H1 (cell line): ENCODE measurements at regions not wholly inside any gene's neighbourhood (a gene's known extent, or its start where the extent isn't known, plus 50 kb on each side); places are given as distances from the start of the nearest gene placed in this dataset.

Experiments used
- CTCF ChIA-PET: fragments of 300-600 bp; sonication (Branson Sonifier 250); formaldehyde crosslinking; loops from one replicate; lab custom pipeline; 2021; ENCODE audit not compliant: partially characterized antibody; lab: Charles Lee
- POLR2A ChIA-PET: fragments of 300-600 bp; sonication (Branson Sonifier 250); formaldehyde crosslinking; loops from one replicate; lab custom pipeline; 2021; ENCODE audit warnings: inconsistent platforms; ENCODE audit not compliant: partially characterized antibody; lab: Charles Lee
- DNase-seq, 2 experiments: peaks; one replicate each; pipeline versions ENCODE4 v3.0.0 to v3.0.0-alpha.2; 2010 to 2022; ENCODE audit warnings: low spot score in 2 of 2, low read depth in 1 of 2, mixed read lengths in 1 of 2
- FAIRE-seq: peaks from 2 replicates; lab custom pipeline; 2011; peaks lifted over from hg19 to GRCh38; lab: Jason Lieb, UNC
- H2AFZ ChIP-seq: 2 replicates; pipeline ENCODE4 v1.8.1; 2012; ENCODE audit warnings: low read length, inconsistent platforms
- H2AK5ac ChIP-seq: 2 replicates; pipeline ENCODE4 v1.6.1; 2013; ENCODE audit warnings: low read depth, low read length
- H2BK120ac ChIP-seq: replicated peaks from 2 replicates; pipeline ENCODE3; 2013; ENCODE audit warnings: low read depth, low read length, inconsistent platforms
- H2BK12ac ChIP-seq: 2 replicates; pipeline ENCODE4 v1.6.1; 2013; ENCODE audit warnings: low read depth, low read length
- H2BK15ac ChIP-seq: 2 replicates; pipeline ENCODE4 v1.6.1; 2013; ENCODE audit warnings: low read length
- H2BK20ac ChIP-seq: 2 replicates; pipeline ENCODE4 v1.6.1; 2013; ENCODE audit warnings: low read length
- H2BK5ac ChIP-seq: 2 replicates; pipeline ENCODE4 v1.6.1; 2013; ENCODE audit warnings: low read depth, low read length
- H3K14ac ChIP-seq: 2 replicates; pipeline ENCODE4 v1.6.1; 2013; ENCODE audit warnings: inconsistent platforms; ENCODE audit not compliant: insufficient read length
- H3K18ac ChIP-seq: 2 replicates; pipeline ENCODE4 v1.6.1; 2013; ENCODE audit warnings: low read length; ENCODE audit errors: extremely low read depth
- H3K23ac ChIP-seq: 2 replicates; pipeline ENCODE4 v1.6.1; 2013; ENCODE audit warnings: inconsistent platforms; ENCODE audit not compliant: insufficient read length
- H3K23me2 ChIP-seq: 2 replicates; pipeline ENCODE4 v1.6.1; 2013; ENCODE audit warnings: low read depth, low read length
- H3K27ac ChIP-seq: 2 replicates; pipeline ENCODE4 v1.6.1; 2011; ENCODE audit warnings: low read depth, low read length, inconsistent platforms
- H3K27me3 ChIP-seq, 4 experiments: replicated peaks in 1 of 4; 1 replicate in 1 of 4; 2 replicates in 3 of 4; pipeline versions ENCODE4 v1.6.1 to v1.8.1; 2011 to 2013; ENCODE audit warnings: low read length in 3 of 4, mild to moderate bottlenecking in 3 of 4, inconsistent platforms in 2 of 4, mixed read lengths in 2 of 4, moderate library complexity in 1 of 4; ENCODE audit not compliant: control insufficient read depth in 3 of 4, insufficient read depth in 3 of 4; ENCODE audit errors: extremely low read depth in 1 of 4
- H3K36me3 ChIP-seq, 4 experiments: 2 replicates each; pipeline versions ENCODE4 v1.6.1 to v1.8.1; 2011 to 2013; ENCODE audit warnings: mild to moderate bottlenecking in 4 of 4, low read length in 3 of 4, moderate library complexity in 2 of 4, control low read depth in 1 of 4, inconsistent platforms in 1 of 4; ENCODE audit not compliant: insufficient read depth in 4 of 4, control insufficient read depth in 2 of 4
- H3K4ac ChIP-seq: replicated peaks from 2 replicates; pipeline ENCODE3; 2013; ENCODE audit warnings: low read length, low read depth, mixed read lengths, inconsistent platforms; ENCODE audit not compliant: insufficient read length
- H3K4me1 ChIP-seq, 4 experiments: replicated peaks in 1 of 4; 1 replicate in 1 of 4; 2 replicates in 3 of 4; pipeline versions ENCODE4 v1.6.1 to v1.8.1; 2011 to 2013; ENCODE audit warnings: low read length in 3 of 4, inconsistent platforms in 2 of 4, mixed read lengths in 1 of 4; ENCODE audit not compliant: insufficient read depth in 4 of 4, control insufficient read depth in 3 of 4
- H3K4me2 ChIP-seq, 2 experiments: 2 replicates each; pipeline versions ENCODE4 v1.6.1 to v1.8.1; 2011 to 2013; ENCODE audit warnings: low read depth in 2 of 2, low read length in 2 of 2, control low read depth in 1 of 2, inconsistent platforms in 1 of 2, mild to moderate bottlenecking in 1 of 2; ENCODE audit not compliant: insufficient read depth in 1 of 2
- H3K4me3 ChIP-seq, 4 experiments: fragments of 200-600, 300-600 bp in 1 of 4; sonication (generic), shearing (Covaris generic), sonication (Bioruptor Twin) in 1 of 4; 2 replicates each; pipeline versions ENCODE4 v1.5.1 to v1.8.1; 2011 to 2016; ENCODE audit warnings: low read length in 4 of 4, low read depth in 3 of 4, control low read depth in 2 of 4, inconsistent platforms in 2 of 4, mild to moderate bottlenecking in 2 of 4, mixed read lengths in 1 of 4, moderate library complexity in 1 of 4; ENCODE audit not compliant: insufficient read depth in 2 of 4; ENCODE audit errors: extremely low read depth in 1 of 4
- H3K56ac ChIP-seq: replicated peaks from 2 replicates; pipeline ENCODE3; 2013; ENCODE audit warnings: low read depth, mild to moderate bottlenecking, mixed read lengths, low read length, inconsistent platforms; ENCODE audit not compliant: insufficient read length
- H3K79me1 ChIP-seq: 2 replicates; pipeline ENCODE4 v1.6.1; 2013; ENCODE audit warnings: low read depth, low read length, control low read depth
- H3K79me2 ChIP-seq, 2 experiments: 2 replicates each; pipeline versions ENCODE4 v1.6.1 to v1.8.1; 2012 to 2013; ENCODE audit warnings: low read length in 2 of 2, mild to moderate bottlenecking in 2 of 2, inconsistent platforms in 1 of 2; ENCODE audit not compliant: insufficient read depth in 2 of 2, control insufficient read depth in 1 of 2
- H3K9ac ChIP-seq, 4 experiments: replicated peaks in 1 of 4; 1 replicate in 1 of 4; 2 replicates in 3 of 4; pipeline versions ENCODE4 v1.6.1 to v1.8.1; 2011 to 2013; ENCODE audit warnings: low read depth in 3 of 4, low read length in 3 of 4, control low read depth in 2 of 4, mild to moderate bottlenecking in 2 of 4, moderate library complexity in 2 of 4, inconsistent platforms in 1 of 4; ENCODE audit errors: extremely low read depth in 1 of 4
- H3K9me3 ChIP-seq, 2 experiments: 2 replicates each; pipeline versions ENCODE4 v1.6.1 to v1.8.1; 2012 to 2013; ENCODE audit warnings: mild to moderate bottlenecking in 2 of 2, moderate library complexity in 2 of 2, control low read depth in 1 of 2, inconsistent platforms in 1 of 2, low read depth in 1 of 2, low read length in 1 of 2, mixed read lengths in 1 of 2; ENCODE audit not compliant: insufficient read depth in 2 of 2
- H4K20me1 ChIP-seq, 2 experiments: replicated peaks in 1 of 2; 2 replicates each; pipeline versions ENCODE3 to v1.8.1; 2011 to 2013; ENCODE audit warnings: inconsistent platforms in 2 of 2, low read length in 2 of 2, mild to moderate bottlenecking in 1 of 2; ENCODE audit not compliant: insufficient read depth in 2 of 2, control insufficient read depth in 1 of 2
- H4K5ac ChIP-seq: 2 replicates; pipeline ENCODE4 v1.6.1; 2013; ENCODE audit warnings: low read length, low read depth, mixed read lengths, inconsistent platforms; ENCODE audit not compliant: insufficient read length
- H4K8ac ChIP-seq: 2 replicates; pipeline ENCODE4 v1.8.0; 2013; ENCODE audit warnings: mild to moderate bottlenecking, moderate library complexity, low read length, inconsistent platforms; ENCODE audit not compliant: insufficient read depth; ENCODE audit errors: extremely low read depth
- H4K91ac ChIP-seq: replicated peaks from 2 replicates; pipeline ENCODE3; 2013; ENCODE audit warnings: low read length, mixed read lengths, inconsistent platforms; ENCODE audit not compliant: insufficient read length
- CBX5 ChIP-seq: fragments of 300-800, 300-1000 bp; sonication (generic); IDR thresholded peaks from 2 replicates; pipeline ENCODE4 v1.7.1; 2016; ENCODE audit warnings: antibody characterized with exemption, low read length, low read depth
- KDM1A ChIP-seq: fragments of 200-600, 300-600 bp; sonication (generic); IDR thresholded peaks from 2 replicates; pipeline ENCODE4 v1.7.1; 2016; ENCODE audit warnings: mild to moderate bottlenecking, low read length, borderline replicate concordance
- NRF1 ChIP-seq: IDR thresholded peaks from 2 replicates; pipeline ENCODE4 v1.6.1; 2011; ENCODE audit warnings: mild to moderate bottlenecking, low read depth, low read length, improper control_type of control experiment
- RNF2 ChIP-seq: fragments of 200-900, 300-1000 bp; sonication (generic); IDR thresholded peaks from 2 replicates; pipeline ENCODE4 v1.7.1; 2016; ENCODE audit warnings: borderline replicate concordance, low read depth, mild to moderate bottlenecking, antibody characterized with exemption, low read length; ENCODE audit not compliant: poor library complexity, severe bottlenecking; ENCODE audit errors: missing control alignments
- WGBS, 2 experiments: shearing (Covaris generic) in 1 of 2; methylation state at CpG; one replicate each; pipeline versions ENCODE4 v1.1.6 to v1.1.7; 2013 to 2015; ENCODE audit warnings: low lambda C conversion rate in 2 of 2, mixed read lengths in 2 of 2, inconsistent platforms in 1 of 2, low coverage in 1 of 2, missing lambda C conversion rate in 1 of 2; ENCODE audit not compliant: insufficient replicate concordance in 2 of 2, insufficient coverage in 1 of 2, insufficient read length in 1 of 2; ENCODE audit errors: extremely low coverage in 1 of 2, missing lambda C conversion rate in 1 of 2; 5-methylcytosine and 5-hydroxymethylcytosine counted together

GRCh38 chr2:43028188-43028587 lies 198.2 kb downstream of the ZFP36L2 start:
- Histone ChIP-seq H2BK12ac (no peak overlapping the region), H2BK120ac (no peak overlapping the region), H3K23ac (no peak overlapping the region), H2BK5ac (no peak overlapping the region), H3K9me3 (no peaks in the 10 kb centered on the region; a peak in 1 of 4 replicates), H3K9ac (no peak overlapping the region), H3K27me3 (no peaks in the 10 kb centered on the region), H4K91ac (no peak overlapping the region), H3K27ac (no peak overlapping the region), H3K4me2 (no peak overlapping the region), H3K79me2 (no peaks in the 10 kb centered on the region), H3K18ac (no peak overlapping the region), H3K23me2 (no peaks in the 10 kb centered on the region), H2BK15ac (no peak overlapping the region), H3K4me3 (no peak overlapping the region), H3K4me1 (peaks cover 0 to 8% (median 3%) of the 10 kb centered on the region in 4 experiments; a peak in 3 of 7 replicates), H4K5ac (no peak overlapping the region), H2AK5ac (no peak overlapping the region), H3K36me3 (no peaks in the 10 kb centered on the region), H3K56ac (no peak overlapping the region), H4K20me1 (no peaks in the 10 kb centered on the region), H2AFZ (no peak overlapping the region), H2BK20ac (no peak overlapping the region), H3K79me1 (no peaks in the 10 kb centered on the region), H3K14ac (no peak overlapping the region), H4K8ac (no peak overlapping the region), H3K4ac (no peak overlapping the region)
- CTCF ChIA-PET, result interaction anchor here (0.6 to 7.2 kb wide), 15 partner anchors 9 to 457 kb away, joined by 3 to 94 read pairs (median 4); no protein-coding TSS in a partner anchor
- FAIRE-seq (no peak), DNase-seq (no peak)
- WGBS, 2 experiments, result 95% methylated on average over 5 of the region's 6 CpGs; no CpG with 5 or more reads in 1 of the 2 experiments
- POLR2A ChIA-PET, result no interaction called here
- TF ChIP-seq NRF1, result no peak
- TF ChIP-seq KDM1A, result no peak
- TF ChIP-seq CBX5, result no peak
- no peak for TF ChIP-seq RNF2
